ENCODE measurements at regions not wholly inside any gene's neighbourhood (a gene's known extent, or its start where the extent isn't known, plus 50 kb on each side); places are given as distances from the start of the nearest gene placed in this dataset.

DNA sequence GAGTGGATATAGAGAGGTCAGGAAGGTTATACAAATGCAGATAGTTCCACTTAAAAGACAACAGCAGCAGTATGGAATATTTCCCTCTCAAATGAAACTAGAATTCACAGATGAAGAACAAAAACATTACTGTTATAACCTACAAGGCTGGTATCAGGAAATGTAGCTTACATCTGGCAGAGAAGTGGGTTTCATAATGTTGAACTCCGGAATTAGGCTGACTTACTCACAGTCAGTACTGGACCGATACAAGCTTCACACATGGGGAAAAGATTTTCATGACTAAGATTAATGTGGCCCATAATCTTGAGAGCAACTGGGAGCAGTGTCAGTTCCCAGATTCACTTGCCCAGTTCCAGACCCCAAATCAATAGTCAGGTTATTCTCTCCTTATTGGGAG is 353.9 kb downstream of the DUSP6 start:
- peaks cover 0 to 5% (median 0%) of the 10 kb centered on the region in 4 donors for H3K4me1 ChIP-seq
- 52 to 79% methylated on average over 2 of the region's 2 CpGs for WGBS, 2 donors
- DNase-seq (no peak), ATAC-seq (ENCODE audit: low FRiP score in 2 of 2) (no peak)
- H3K27me3 ChIP-seq, result no peaks in the 10 kb centered on the region
- TF ChIP-seq POLR2AphosphoS5 (IDR thresholded peaks at IDR 0.05), result no peak
- no peak for TF ChIP-seq EP300 (IDR thresholded peaks at IDR 0.05)
- TF ChIP-seq, protein P1, sequence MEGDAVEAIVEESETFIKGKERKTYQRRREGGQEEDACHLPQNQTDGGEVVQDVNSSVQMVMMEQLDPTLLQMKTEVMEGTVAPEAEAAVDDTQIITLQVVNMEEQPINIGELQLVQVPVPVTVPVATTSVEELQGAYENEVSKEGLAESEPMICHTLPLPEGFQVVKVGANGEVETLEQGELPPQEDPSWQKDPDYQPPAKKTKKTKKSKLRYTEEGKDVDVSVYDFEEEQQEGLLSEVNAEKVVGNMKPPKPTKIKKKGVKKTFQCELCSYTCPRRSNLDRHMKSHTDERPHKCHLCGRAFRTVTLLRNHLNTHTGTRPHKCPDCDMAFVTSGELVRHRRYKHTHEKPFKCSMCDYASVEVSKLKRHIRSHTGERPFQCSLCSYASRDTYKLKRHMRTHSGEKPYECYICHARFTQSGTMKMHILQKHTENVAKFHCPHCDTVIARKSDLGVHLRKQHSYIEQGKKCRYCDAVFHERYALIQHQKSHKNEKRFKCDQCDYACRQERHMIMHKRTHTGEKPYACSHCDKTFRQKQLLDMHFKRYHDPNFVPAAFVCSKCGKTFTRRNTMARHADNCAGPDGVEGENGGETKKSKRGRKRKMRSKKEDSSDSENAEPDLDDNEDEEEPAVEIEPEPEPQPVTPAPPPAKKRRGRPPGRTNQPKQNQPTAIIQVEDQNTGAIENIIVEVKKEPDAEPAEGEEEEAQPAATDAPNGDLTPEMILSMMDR (IDR thresholded peaks at IDR 0.05), result no peak
- TF ChIP-seq POLR2A (IDR thresholded peaks at IDR 0.05), result no peak
- no peak overlapping the region for H3K4me3 ChIP-seq
- no peak overlapping the region for H3K27ac ChIP-seq
- H3K36me3 ChIP-seq, result no peaks in the 10 kb centered on the region
- no peaks in the 10 kb centered on the region for H3K9me3 ChIP-seq

DNA sequence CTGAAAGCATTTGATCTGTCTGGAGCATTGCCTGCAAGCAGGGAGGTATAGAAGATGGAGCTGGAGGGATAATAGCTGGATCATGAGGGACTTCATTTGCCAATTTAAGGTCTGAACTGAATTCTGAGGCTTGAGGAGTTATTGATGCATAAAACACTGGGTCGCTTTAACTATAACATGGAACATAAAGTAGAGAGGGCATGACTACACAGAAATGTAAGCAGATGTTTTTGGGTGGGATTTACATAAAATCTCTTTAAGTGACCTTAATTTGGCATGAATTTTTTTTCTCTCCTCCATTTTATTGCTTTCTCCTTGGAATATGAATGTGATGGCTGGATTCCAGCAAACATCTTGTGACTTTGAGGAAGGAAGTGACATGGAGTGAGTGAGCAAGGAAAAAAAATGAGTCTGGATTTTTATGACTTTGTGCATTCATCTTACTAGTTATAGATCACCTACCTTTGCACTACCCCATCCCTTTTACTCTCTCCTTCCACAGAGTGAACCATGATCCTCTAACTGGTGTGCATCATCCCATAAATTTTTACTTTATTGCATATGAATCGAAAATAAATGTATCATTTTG is 356.0 kb downstream of the DUSP6 start:
- H3K36me3 ChIP-seq, result no peaks in the 10 kb centered on the region
- no peaks in the 10 kb centered on the region for H3K27me3 ChIP-seq
- no peak overlapping the region for H3K27ac ChIP-seq
- TF ChIP-seq EP300 (IDR thresholded peaks at IDR 0.05), result no peak
- TF ChIP-seq, protein P1 (IDR thresholded peaks at IDR 0.05), result no peak
- TF ChIP-seq POLR2A (IDR thresholded peaks at IDR 0.05), result no peak
- TF ChIP-seq POLR2AphosphoS5 (IDR thresholded peaks at IDR 0.05), result no peak
- WGBS, 2 donors, result 89 to 93% methylated on average over 2 of the region's 2 CpGs
- H3K4me1 ChIP-seq, result peaks cover 0 to 9% (median 0%) of the 10 kb centered on the region in 4 donors
- DNase-seq (no peak), ATAC-seq (ENCODE audit: low FRiP score in 2 of 2) (no peak)
- no peaks in the 10 kb centered on the region for H3K9me3 ChIP-seq
- no peak overlapping the region for H3K4me3 ChIP-seq

DNA sequence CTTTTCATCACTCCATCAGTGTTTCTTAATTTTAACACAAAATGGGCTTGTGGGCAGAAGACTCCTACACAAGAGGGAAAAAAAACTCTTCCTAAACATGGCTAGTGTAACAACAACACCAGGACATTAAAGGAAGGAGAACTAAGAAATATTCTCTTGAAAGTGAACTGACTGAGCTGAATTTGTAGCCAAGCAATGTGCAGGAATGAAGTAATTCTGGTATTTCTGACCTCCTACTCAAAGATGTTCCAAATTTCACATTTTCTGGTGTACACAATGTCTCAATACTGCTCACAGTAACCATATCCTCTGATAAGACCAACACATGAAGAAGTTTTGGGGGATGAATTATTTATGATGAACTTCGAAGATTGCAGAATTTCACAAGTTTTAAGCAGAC is 357.3 kb downstream of the DUSP6 start:
- Histone ChIP-seq H3K27ac (no peak overlapping the region), H3K36me3 (no peaks in the 10 kb centered on the region), H3K4me1 (peaks cover 0 to 9% (median 0%) of the 10 kb centered on the region in 4 donors), H3K27me3 (no peaks in the 10 kb centered on the region), H3K9me3 (no peaks in the 10 kb centered on the region), H3K4me3 (no peak overlapping the region)
- TF ChIP-seq POLR2A (IDR thresholded peaks at IDR 0.05) (no peak), POLR2AphosphoS5 (IDR thresholded peaks at IDR 0.05) (no peak), EP300 (IDR thresholded peaks at IDR 0.05) (no peak)
- TF ChIP-seq, protein P1 (IDR thresholded peaks at IDR 0.05), result no peak
- DNase-seq, result no peak
- no peak for ATAC-seq (ENCODE audit: low FRiP score in 2 of 2)
- WGBS, 2 donors, result 53 to 74% methylated on average over 1 of the region's 1 CpG

DNA sequence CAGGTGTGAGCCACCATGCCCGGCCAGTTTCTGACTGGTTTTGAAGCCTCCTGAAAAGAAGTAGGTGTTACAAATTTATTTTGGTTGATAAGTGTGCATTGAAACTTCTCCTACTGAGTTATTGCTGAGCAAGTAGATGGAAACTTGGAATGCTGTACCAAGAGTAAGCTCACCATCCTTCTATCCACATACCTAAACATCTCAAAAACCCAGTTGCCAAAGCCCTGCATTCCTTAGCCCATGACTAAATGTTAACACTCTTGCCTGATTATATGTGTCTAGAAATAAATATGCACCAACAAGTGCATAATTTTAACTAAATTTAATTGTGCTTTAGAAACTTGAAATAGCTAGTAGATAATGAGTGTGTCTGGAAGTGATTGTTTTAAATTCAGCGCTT is 357.8 kb downstream of the DUSP6 start:
- TF ChIP-seq EP300 (IDR thresholded peaks at IDR 0.05) (no peak), POLR2A (IDR thresholded peaks at IDR 0.05) (no peak), POLR2AphosphoS5 (IDR thresholded peaks at IDR 0.05) (no peak)
- TF ChIP-seq, protein P1 (IDR thresholded peaks at IDR 0.05), result no peak
- peaks cover 0 to 9% (median 0%) of the 10 kb centered on the region in 4 donors for H3K4me1 ChIP-seq
- no peak overlapping the region for H3K27ac ChIP-seq
- no peak overlapping the region for H3K4me3 ChIP-seq
- H3K36me3 ChIP-seq, result no peaks in the 10 kb centered on the region
- H3K27me3 ChIP-seq, result no peaks in the 10 kb centered on the region
- WGBS, 2 donors, result 94 to 100% methylated on average over 2 of the region's 2 CpGs
- ATAC-seq (ENCODE audit: low FRiP score in 2 of 2) (no peak), DNase-seq (no peak)
- no peaks in the 10 kb centered on the region for H3K9me3 ChIP-seq

DNA sequence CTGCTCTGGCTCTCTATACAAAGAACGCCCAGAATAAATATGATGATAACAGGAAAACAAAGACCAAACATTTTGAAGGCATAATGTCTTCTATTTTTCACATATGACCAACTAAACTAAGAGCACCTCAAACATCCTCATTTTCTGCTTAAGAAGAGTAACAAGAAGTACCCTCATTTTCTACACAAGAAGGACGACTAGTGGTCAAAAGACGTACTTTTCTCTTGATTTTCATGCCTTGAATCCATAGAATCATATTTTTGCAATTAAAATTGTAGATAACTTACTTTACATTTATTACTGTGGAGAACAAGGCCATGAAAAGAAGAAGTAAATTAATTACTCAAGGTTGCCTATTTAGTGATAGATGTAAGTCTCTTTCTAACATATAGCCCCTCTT is 358.6 kb downstream of the DUSP6 start:
- no peak overlapping the region for H3K4me3 ChIP-seq
- H3K4me1 ChIP-seq, result peaks cover 0 to 9% (median 0%) of the 10 kb centered on the region in 4 donors
- no peaks in the 10 kb centered on the region for H3K36me3 ChIP-seq
- peak in 1 of 2 donors; percentile 61 for ATAC-seq (ENCODE audit: low FRiP score in 2 of 2)
- no peak overlapping the region for H3K27ac ChIP-seq
- no peak for DNase-seq
- H3K9me3 ChIP-seq, result no peaks in the 10 kb centered on the region
- 6 to 7% methylated on average over 3 of the region's 3 CpGs for WGBS, 2 donors
- TF ChIP-seq EP300 (IDR thresholded peaks at IDR 0.05) (no peak), POLR2A (IDR thresholded peaks at IDR 0.05) (no peak)
- TF ChIP-seq, protein P1 (IDR thresholded peaks at IDR 0.05), result peak in 5 of 6 experiments; percentile 35 to 66 (median 65)
- H3K27me3 ChIP-seq, result no peaks in the 10 kb centered on the region
